ENCODE measurements at regions not wholly inside any gene's neighbourhood (a gene's known extent, or its start where the extent isn't known, plus 50 kb on each side); places are given as distances from the start of the nearest gene placed in this dataset.

DNA sequence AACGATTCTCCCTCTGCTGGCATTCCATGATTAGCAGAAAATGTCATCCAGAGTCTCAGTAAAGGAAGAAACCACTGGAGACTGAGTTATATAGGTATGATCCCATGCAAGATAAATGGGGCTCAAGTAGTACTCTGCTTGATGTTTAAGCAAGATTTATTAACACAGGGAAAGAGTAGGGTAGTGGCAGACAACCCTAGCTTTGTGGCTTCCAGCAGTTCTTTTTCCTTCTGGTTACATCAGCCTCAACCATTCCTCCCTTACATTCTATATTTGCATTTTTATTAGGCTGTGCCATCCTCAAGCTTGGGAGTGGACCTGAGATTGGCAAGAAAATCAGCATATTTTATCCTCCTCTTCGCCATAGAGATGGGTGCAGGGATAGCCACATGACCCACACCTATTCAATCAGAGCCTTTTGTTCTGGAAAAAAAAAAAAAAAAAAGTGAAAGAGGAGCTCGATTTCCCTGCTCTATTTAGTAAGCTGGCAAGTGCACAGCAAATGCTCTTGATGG is 402.1 kb downstream of the ZNF536 start:
- H3K27ac ChIP-seq, result no peak overlapping the region
- TF ChIP-seq, protein P1, sequence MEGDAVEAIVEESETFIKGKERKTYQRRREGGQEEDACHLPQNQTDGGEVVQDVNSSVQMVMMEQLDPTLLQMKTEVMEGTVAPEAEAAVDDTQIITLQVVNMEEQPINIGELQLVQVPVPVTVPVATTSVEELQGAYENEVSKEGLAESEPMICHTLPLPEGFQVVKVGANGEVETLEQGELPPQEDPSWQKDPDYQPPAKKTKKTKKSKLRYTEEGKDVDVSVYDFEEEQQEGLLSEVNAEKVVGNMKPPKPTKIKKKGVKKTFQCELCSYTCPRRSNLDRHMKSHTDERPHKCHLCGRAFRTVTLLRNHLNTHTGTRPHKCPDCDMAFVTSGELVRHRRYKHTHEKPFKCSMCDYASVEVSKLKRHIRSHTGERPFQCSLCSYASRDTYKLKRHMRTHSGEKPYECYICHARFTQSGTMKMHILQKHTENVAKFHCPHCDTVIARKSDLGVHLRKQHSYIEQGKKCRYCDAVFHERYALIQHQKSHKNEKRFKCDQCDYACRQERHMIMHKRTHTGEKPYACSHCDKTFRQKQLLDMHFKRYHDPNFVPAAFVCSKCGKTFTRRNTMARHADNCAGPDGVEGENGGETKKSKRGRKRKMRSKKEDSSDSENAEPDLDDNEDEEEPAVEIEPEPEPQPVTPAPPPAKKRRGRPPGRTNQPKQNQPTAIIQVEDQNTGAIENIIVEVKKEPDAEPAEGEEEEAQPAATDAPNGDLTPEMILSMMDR (conservative IDR thresholded peaks at IDR 0.05), result no peak

DNA sequence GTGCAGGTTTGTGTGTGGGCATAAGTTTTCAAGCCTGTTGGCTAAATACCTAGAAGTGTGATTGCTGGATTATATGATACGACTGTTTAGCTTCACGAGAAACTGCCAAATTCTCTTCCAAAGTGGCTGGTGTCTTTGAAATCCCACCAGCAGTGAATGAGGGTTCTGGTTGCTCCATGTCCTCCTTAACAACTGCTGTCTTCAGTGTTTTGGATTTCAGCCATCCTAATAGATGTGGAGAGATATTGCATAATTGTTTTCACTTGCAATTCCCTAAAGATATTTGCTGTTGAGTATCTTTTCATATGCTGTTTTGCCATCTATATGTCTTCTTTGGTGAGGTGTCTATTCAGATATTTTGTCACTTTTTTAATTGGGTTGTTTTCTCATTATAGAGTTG is 390.5 kb downstream of the ZNF536 start:
- TF ChIP-seq, protein P1 (conservative IDR thresholded peaks at IDR 0.05), result no peak
- no peak overlapping the region for H3K27ac ChIP-seq

GRCh38 chr19:30760014-30760413 is 387.8 kb downstream of the ZNF536 start:
- H3K27ac ChIP-seq, result no peak overlapping the region
- TF ChIP-seq, protein P1 (conservative IDR thresholded peaks at IDR 0.05), result no peak

GRCh38 chr19:30757837-30758617 is 385.8 kb downstream of the ZNF536 start:
- TF ChIP-seq, protein P1 (conservative IDR thresholded peaks at IDR 0.05), result no peak
- H3K27ac ChIP-seq, result no peak overlapping the region

- H3K27ac ChIP-seq, result no peak overlapping the region
- TF ChIP-seq, protein P1 (conservative IDR thresholded peaks at IDR 0.05), result no peak
These were observed 385.1 kb downstream of the ZNF536 start for GRCh38 chr19:30757104-30757836.

GRCh38 chr19:30755581-30755980 is 383.4 kb downstream of the ZNF536 start:
- H3K27ac ChIP-seq, result no peak overlapping the region
- TF ChIP-seq, protein P1 (conservative IDR thresholded peaks at IDR 0.05), result no peak

- H3K27ac ChIP-seq, result no peak overlapping the region
- TF ChIP-seq, protein P1 (conservative IDR thresholded peaks at IDR 0.05), result no peak
These were observed 382.0 kb downstream of the ZNF536 start for GRCh38 chr19:30754162-30754561.

Measured in VCaP (cell line).